Liver (tissue), 3 donors: ENCODE measurements at regions not wholly inside any gene's neighbourhood (a gene's known extent, or its start where the extent isn't known, plus 50 kb on each side); places are given as distances from the start of the nearest gene placed in this dataset.

Source experiments
- GABPA ChIP-seq, 2 donors: IDR thresholded peaks in 1 of 2; conservative IDR thresholded peaks in 1 of 2; 2 replicates each; pipeline ENCODE4 v1.6.1; 2016; ENCODE audit warnings: antibody characterized with exemption in 2 of 2, mild to moderate bottlenecking in 1 of 2, moderate library complexity in 1 of 2
- JUND ChIP-seq, 2 donors: IDR thresholded peaks; 2 replicates each; pipeline ENCODE4 v1.6.1; 2016; ENCODE audit warnings: antibody characterized with exemption in 2 of 2
- SP1 ChIP-seq: IDR thresholded peaks from 2 replicates; pipeline ENCODE4 v1.6.1; 2018; ENCODE audit warnings: antibody characterized with exemption, mild to moderate bottlenecking
- TAF1 ChIP-seq: conservative IDR thresholded peaks from 2 replicates; pipeline ENCODE4 v1.6.1; 2016; ENCODE audit warnings: antibody characterized with exemption, mild to moderate bottlenecking
- YY1 ChIP-seq: IDR thresholded peaks from 2 replicates; pipeline ENCODE4 v1.6.1; 2016; ENCODE audit warnings: antibody characterized with exemption, mild to moderate bottlenecking
- TF ChIP-seq, protein P1 (sequence below): fragments of 150-350 bp; IDR thresholded peaks from 2 replicates; pipeline ENCODE4 v1.5.1; 2017; ENCODE audit warnings: improper control_type of control experiment, low read depth, low read length; ENCODE audit not compliant: missing input control
- TF ChIP-seq, protein P2 (sequence below): IDR thresholded peaks from 2 replicates; pipeline ENCODE4 v1.6.1; 2016; ENCODE audit warnings: antibody characterized with exemption
- donor health status: healthy.
- donor health status: healthy.

DNA sequence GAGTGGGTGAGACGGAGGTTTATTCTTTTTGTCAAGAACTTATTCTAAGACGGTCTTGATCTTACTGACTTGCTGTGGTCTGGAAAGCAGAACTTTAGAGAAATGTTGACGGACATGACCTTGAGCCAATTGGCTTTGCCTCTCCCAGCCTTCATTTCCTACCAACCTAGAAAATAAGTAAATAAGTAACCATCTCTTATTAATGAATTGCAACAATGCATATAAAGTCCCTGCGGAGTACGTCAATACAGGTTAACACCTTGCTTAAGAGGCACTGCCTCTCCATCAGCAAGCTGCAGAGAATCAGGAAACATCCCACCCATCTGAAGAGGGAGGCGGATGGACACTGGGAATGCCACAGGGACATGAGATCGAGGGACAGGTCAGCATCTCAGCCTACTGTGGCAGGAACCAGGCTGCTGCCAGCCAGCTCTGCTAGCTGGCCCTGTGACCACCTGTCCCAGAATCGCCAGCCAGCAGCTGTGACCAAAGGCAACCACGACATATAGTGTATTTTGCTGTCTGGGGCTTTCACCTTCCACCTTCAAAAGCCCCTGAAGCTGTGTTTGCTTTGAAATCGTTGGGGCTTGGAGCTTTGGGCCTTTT is 208.3 kb downstream of the BCL11B start:
- TF ChIP-seq, protein P1, sequence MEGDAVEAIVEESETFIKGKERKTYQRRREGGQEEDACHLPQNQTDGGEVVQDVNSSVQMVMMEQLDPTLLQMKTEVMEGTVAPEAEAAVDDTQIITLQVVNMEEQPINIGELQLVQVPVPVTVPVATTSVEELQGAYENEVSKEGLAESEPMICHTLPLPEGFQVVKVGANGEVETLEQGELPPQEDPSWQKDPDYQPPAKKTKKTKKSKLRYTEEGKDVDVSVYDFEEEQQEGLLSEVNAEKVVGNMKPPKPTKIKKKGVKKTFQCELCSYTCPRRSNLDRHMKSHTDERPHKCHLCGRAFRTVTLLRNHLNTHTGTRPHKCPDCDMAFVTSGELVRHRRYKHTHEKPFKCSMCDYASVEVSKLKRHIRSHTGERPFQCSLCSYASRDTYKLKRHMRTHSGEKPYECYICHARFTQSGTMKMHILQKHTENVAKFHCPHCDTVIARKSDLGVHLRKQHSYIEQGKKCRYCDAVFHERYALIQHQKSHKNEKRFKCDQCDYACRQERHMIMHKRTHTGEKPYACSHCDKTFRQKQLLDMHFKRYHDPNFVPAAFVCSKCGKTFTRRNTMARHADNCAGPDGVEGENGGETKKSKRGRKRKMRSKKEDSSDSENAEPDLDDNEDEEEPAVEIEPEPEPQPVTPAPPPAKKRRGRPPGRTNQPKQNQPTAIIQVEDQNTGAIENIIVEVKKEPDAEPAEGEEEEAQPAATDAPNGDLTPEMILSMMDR: no peak
- no peak for TF ChIP-seq TAF1
- TF ChIP-seq, protein P2, sequence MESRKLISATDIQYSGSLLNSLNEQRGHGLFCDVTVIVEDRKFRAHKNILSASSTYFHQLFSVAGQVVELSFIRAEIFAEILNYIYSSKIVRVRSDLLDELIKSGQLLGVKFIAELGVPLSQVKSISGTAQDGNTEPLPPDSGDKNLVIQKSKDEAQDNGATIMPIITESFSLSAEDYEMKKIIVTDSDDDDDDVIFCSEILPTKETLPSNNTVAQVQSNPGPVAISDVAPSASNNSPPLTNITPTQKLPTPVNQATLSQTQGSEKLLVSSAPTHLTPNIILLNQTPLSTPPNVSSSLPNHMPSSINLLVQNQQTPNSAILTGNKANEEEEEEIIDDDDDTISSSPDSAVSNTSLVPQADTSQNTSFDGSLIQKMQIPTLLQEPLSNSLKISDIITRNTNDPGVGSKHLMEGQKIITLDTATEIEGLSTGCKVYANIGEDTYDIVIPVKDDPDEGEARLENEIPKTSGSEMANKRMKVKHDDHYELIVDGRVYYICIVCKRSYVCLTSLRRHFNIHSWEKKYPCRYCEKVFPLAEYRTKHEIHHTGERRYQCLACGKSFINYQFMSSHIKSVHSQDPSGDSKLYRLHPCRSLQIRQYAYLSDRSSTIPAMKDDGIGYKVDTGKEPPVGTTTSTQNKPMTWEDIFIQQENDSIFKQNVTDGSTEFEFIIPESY: no peak
- no peak for TF ChIP-seq JUND (IDR thresholded peaks at IDR 0.05)
- TF ChIP-seq GABPA (IDR thresholded peaks at IDR 0.05 in 1 of 2, conservative IDR thresholded peaks at IDR 0.05 in 1 of 2): no peak
- no peak for TF ChIP-seq YY1
- no peak for TF ChIP-seq SP1
